Right lobe of liver (tissue), 6 donors: ENCODE measurements at regions not wholly inside any gene's neighbourhood (a gene's known extent, or its start where the extent isn't known, plus 50 kb on each side); places are given as distances from the start of the nearest gene placed in this dataset.
A peak's percentile ranks its signal among the peaks of the same experiment; 100 is the strongest.

Experiments
- ATAC-seq, 4 donors: fragments of 200-7000 bp; cut with Tn5 transposase; one replicate each; pipeline ENCODE4 v1.9.1; 2020; ENCODE audit warnings: mild to moderate bottlenecking in 4 of 4, moderate library complexity in 4 of 4
- DNase-seq, 3 donors: peaks; one replicate each; pipeline ENCODE4 v3.0.0-alpha.2; 2020
- H3K27ac ChIP-seq, 3 donors: fragments of 200-600 bp; one replicate each; pipeline ENCODE4 v1.8.0; 2022
- H3K27me3 ChIP-seq, 2 donors: fragments of 200-600 bp; one replicate each; pipeline ENCODE4 v1.8.0; 2022
- H3K36me3 ChIP-seq, 4 donors: fragments of 200-600 bp; sonication (generic) in 1 of 4; one replicate each; pipeline versions ENCODE4 v1.5.1 to v1.8.0; 2017 to 2022; ENCODE audit warnings: control low read depth in 1 of 4
- H3K4me1 ChIP-seq, 4 donors: fragments of 200-600 bp; sonication (generic) in 1 of 4; one replicate each; pipeline versions ENCODE4 v1.5.1 to v1.8.0; 2017 to 2022; ENCODE audit warnings: control low read depth in 1 of 4
- H3K4me3 ChIP-seq, 3 donors: fragments of 200-600 bp; one replicate each; pipeline ENCODE4 v1.8.0; 2022
- H3K9me3 ChIP-seq, 4 donors: fragments of 200-600 bp; sonication (generic) in 1 of 4; one replicate each; pipeline versions ENCODE4 v1.5.1 to v1.8.0; 2017 to 2022; ENCODE audit warnings: control low read depth in 1 of 4
- POLR2A ChIP-seq: fragments of 450-650 bp; IDR thresholded peaks from one replicate; pipeline ENCODE4 v1.6.1; 2017; ENCODE audit warnings: antibody characterized with exemption, mild to moderate bottlenecking
- WGBS: methylation state at CpG from one replicate; pipeline ENCODE4 v1.1.6; 2018; ENCODE audit warnings: low coverage, low lambda C conversion rate; ENCODE audit not compliant: insufficient coverage; ENCODE audit errors: missing lambda C conversion rate; 5-methylcytosine and 5-hydroxymethylcytosine counted together
- intact Hi-C, 2 donors: fragments of 100-400 bp; cut with DNase I; formaldehyde crosslinking; loops; one replicate each; pipeline versions ENCODE4 v1.11.2 to v1.14.1; 2022
- TF ChIP-seq, protein P1 (sequence below), 4 donors: fragments of 200-600 bp in 3 of 4; fragments of 450-650 bp in 1 of 4; IDR thresholded peaks; one replicate each; pipeline versions ENCODE4 v1.5.1 to v1.8.0; 2016 to 2022; ENCODE audit warnings: antibody characterized with exemption in 4 of 4, mild to moderate bottlenecking in 2 of 4
- donor health status: DM: no; HTN: yes; CAD: no.
- donor health status: DM: no; HTN: no; CAD: no.
- donor health status: DM: no; HTN: no; CAD: no.
- donor health status: DM: no; HTN: yes; CAD: no.
- donor health status: DM: no; HTN: yes; CAD: no.

- H3K9me3 ChIP-seq, result no peaks in the 10 kb centered on the region
- ATAC-seq (no peak), DNase-seq (no peak)
- H3K27me3 ChIP-seq, result no peaks in the 10 kb centered on the region
- TF ChIP-seq, protein P1, sequence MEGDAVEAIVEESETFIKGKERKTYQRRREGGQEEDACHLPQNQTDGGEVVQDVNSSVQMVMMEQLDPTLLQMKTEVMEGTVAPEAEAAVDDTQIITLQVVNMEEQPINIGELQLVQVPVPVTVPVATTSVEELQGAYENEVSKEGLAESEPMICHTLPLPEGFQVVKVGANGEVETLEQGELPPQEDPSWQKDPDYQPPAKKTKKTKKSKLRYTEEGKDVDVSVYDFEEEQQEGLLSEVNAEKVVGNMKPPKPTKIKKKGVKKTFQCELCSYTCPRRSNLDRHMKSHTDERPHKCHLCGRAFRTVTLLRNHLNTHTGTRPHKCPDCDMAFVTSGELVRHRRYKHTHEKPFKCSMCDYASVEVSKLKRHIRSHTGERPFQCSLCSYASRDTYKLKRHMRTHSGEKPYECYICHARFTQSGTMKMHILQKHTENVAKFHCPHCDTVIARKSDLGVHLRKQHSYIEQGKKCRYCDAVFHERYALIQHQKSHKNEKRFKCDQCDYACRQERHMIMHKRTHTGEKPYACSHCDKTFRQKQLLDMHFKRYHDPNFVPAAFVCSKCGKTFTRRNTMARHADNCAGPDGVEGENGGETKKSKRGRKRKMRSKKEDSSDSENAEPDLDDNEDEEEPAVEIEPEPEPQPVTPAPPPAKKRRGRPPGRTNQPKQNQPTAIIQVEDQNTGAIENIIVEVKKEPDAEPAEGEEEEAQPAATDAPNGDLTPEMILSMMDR (IDR thresholded peaks at IDR 0.05), result no peak
- no peak for TF ChIP-seq POLR2A
- no peaks in the 10 kb centered on the region for H3K36me3 ChIP-seq
- H3K27ac ChIP-seq, result no peak overlapping the region
- peaks cover 0 to 5% (median 0%) of the 10 kb centered on the region in 4 donors for H3K4me1 ChIP-seq
- no peak overlapping the region for H3K4me3 ChIP-seq
- 65% methylated on average over 3 of the region's 4 CpGs for WGBS
- intact Hi-C loops, result no loop called here
Measured at GRCh38 chr6:141264101-141264500, 868.6 kb upstream of the GJE1 start.

DNA sequence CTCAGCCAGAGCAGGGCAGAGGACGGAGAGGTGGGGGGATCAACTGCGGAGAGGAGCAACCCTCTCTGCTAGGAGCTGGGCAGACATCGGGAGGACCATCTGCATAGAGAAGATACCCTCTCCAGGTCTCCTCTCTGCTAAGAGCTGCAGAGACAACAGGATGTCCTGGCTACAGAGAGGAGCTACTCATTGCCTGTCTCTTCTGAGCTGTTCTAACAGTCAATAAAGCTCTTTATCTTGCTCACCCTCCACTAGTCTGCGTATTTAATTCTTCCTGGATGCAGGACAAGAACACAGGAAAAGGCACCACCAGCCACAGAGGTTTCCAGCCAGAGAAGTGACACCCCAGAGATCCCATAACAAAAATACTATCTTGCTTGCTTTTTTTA lies 871.1 kb upstream of the GJE1 start:
- WGBS, result 63% methylated on average over 1 of the region's 4 CpGs
- DNase-seq (no peak), ATAC-seq (no peak)
- Histone ChIP-seq H3K27ac (no peak overlapping the region), H3K4me1 (peaks cover 0 to 5% (median 0%) of the 10 kb centered on the region in 4 donors), H3K36me3 (no peaks in the 10 kb centered on the region), H3K4me3 (no peak overlapping the region), H3K27me3 (no peaks in the 10 kb centered on the region), H3K9me3 (no peaks in the 10 kb centered on the region)
- intact Hi-C loops, result no loop called here
- TF ChIP-seq, protein P1 (IDR thresholded peaks at IDR 0.05), result no peak
- no peak for TF ChIP-seq POLR2A

GRCh38 chr6:141261016-141261671 lies 871.6 kb upstream of the GJE1 start:
- H3K9me3 ChIP-seq, result no peaks in the 10 kb centered on the region
- no peak for TF ChIP-seq POLR2A
- TF ChIP-seq, protein P1 (IDR thresholded peaks at IDR 0.05), result no peak
- intact Hi-C loops, result no loop called here
- no peak overlapping the region for H3K27ac ChIP-seq
- H3K4me3 ChIP-seq, result no peak overlapping the region
- no peaks in the 10 kb centered on the region for H3K36me3 ChIP-seq
- peaks cover 0 to 5% (median 0%) of the 10 kb centered on the region in 4 donors for H3K4me1 ChIP-seq
- no peaks in the 10 kb centered on the region for H3K27me3 ChIP-seq
- ATAC-seq (peak in 1 of 4 donors; percentile 30), DNase-seq (no peak)
- WGBS, result no CpG with 5 or more reads among the region's 10 CpGs

DNA sequence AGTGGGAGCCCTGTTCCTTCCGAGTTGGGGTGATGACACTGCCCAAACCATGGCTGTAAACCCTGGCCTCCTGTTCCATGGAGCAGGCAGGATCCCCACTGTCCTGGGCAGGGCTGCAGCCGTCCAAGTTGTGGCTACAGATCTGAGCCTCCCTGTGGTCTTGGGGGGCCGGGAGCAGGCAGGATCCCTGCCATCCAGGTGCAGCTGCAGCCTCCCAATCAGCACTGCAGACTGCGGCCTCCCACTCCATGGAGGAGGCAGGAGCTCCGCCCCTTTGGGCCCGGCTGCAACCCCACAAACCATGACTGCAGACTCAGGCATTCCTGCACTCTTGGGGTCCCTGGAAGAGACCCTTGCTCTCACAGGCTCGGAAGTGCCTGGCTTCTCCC lies 872.1 kb upstream of the GJE1 start:
- no CpG with 5 or more reads among the region's 7 CpGs for WGBS
- H3K9me3 ChIP-seq, result no peaks in the 10 kb centered on the region
- intact Hi-C loops, result no loop called here

More for the DNA sequence above, 872.1 kb upstream of the GJE1 start:
- Histone ChIP-seq H3K36me3 (no peaks in the 10 kb centered on the region), H3K27ac (no peak overlapping the region), H3K4me1 (peaks cover 0 to 3% (median 0%) of the 10 kb centered on the region in 4 donors), H3K4me3 (no peak overlapping the region), H3K27me3 (no peaks in the 10 kb centered on the region)
- ATAC-seq, result no peak
- TF ChIP-seq, protein P1 (IDR thresholded peaks at IDR 0.05), result no peak
- no peak for TF ChIP-seq POLR2A
- DNase-seq, result no peak
